ES-I3 (cell line): ENCODE measurements at regions not wholly inside any gene's neighbourhood (a gene's known extent, or its start where the extent isn't known, plus 50 kb on each side); places are given as distances from the start of the nearest gene placed in this dataset.

Source experiments
- H3K36me3 ChIP-seq: 2 replicates; pipeline ENCODE4 v1.6.1; 2013; ENCODE audit warnings: mild to moderate bottlenecking, low read length, control low read depth, moderate library complexity; ENCODE audit not compliant: insufficient read depth
- H3K4me1 ChIP-seq: 2 replicates; pipeline ENCODE4 v1.6.1; 2013; ENCODE audit warnings: mild to moderate bottlenecking, control low read depth, low read length; ENCODE audit not compliant: insufficient read depth
- H3K9ac ChIP-seq: 2 replicates; pipeline ENCODE4 v1.6.1; 2013; ENCODE audit warnings: low read depth, mild to moderate bottlenecking, low read length, moderate library complexity
- H3K9me3 ChIP-seq: 2 replicates; pipeline ENCODE4 v1.6.1; 2013; ENCODE audit warnings: mild to moderate bottlenecking, low read length, moderate library complexity; ENCODE audit not compliant: control insufficient read depth, insufficient read depth

- no peaks in the 10 kb centered on the region for H3K4me1 ChIP-seq
Measured at GRCh38 chr7:52095861-52096260, 779.3 kb upstream of the COBL start.

GRCh38 chr7:52091996-52092395, 775.4 kb upstream of the COBL start:
- Histone ChIP-seq H3K4me1 (peaks cover 2% of the 10 kb centered on the region; the same call in 1 of the 2 replicates), H3K36me3 (no peaks in the 10 kb centered on the region), H3K9ac (no peak overlapping the region), H3K9me3 (no peaks in the 10 kb centered on the region; the same call in 1 of the 2 replicates)

More at GRCh38 chr7:52095861-52096260, 779.3 kb upstream of the COBL start:
- H3K36me3 ChIP-seq, result no peaks in the 10 kb centered on the region
- H3K9me3 ChIP-seq, result peaks cover 2% of the 10 kb centered on the region
- no peak overlapping the region for H3K9ac ChIP-seq

GRCh38 chr7:52091101-52091500, 774.5 kb upstream of the COBL start:
- H3K36me3 ChIP-seq, result no peaks in the 10 kb centered on the region
- peaks cover 8% of the 10 kb centered on the region for H3K4me1 ChIP-seq
- no peak overlapping the region for H3K9ac ChIP-seq
- no peaks in the 10 kb centered on the region for H3K9me3 ChIP-seq

- peak overlapping the region; percentile 67 for H3K9ac ChIP-seq
- H3K4me1 ChIP-seq, result peaks cover 19% of the 10 kb centered on the region
- H3K36me3 ChIP-seq, result no peaks in the 10 kb centered on the region
- H3K9me3 ChIP-seq, result no peaks in the 10 kb centered on the region
Measured at GRCh38 chr7:52088008-52088901, 771.6 kb upstream of the COBL start.

GRCh38 chr7:52085610-52086009, 769.0 kb upstream of the COBL start:
- no peak overlapping the region for H3K9ac ChIP-seq
- no peaks in the 10 kb centered on the region for H3K9me3 ChIP-seq
- peaks cover 19% of the 10 kb centered on the region for H3K4me1 ChIP-seq
- no peaks in the 10 kb centered on the region for H3K36me3 ChIP-seq

GRCh38 chr7:52080493-52080892, 763.9 kb upstream of the COBL start:
- Histone ChIP-seq H3K9ac (no peak overlapping the region), H3K4me1 (peaks cover 5% of the 10 kb centered on the region; the same call in 1 of the 2 replicates), H3K9me3 (no peaks in the 10 kb centered on the region), H3K36me3 (peaks cover 2% of the 10 kb centered on the region; the same call in 1 of the 2 replicates)

- H3K9ac ChIP-seq, result no peak overlapping the region
- no peaks in the 10 kb centered on the region for H3K9me3 ChIP-seq
- H3K36me3 ChIP-seq, result peaks cover 2% of the 10 kb centered on the region; the same call in 1 of the 2 replicates
- H3K4me1 ChIP-seq, result no peaks in the 10 kb centered on the region
Measured at GRCh38 chr7:52079726-52080125, 763.1 kb upstream of the COBL start.

GRCh38 chr7:52077571-52077970, 761.0 kb upstream of the COBL start:
- Histone ChIP-seq H3K36me3 (peaks cover 2% of the 10 kb centered on the region; the same call in 1 of the 2 replicates), H3K4me1 (no peaks in the 10 kb centered on the region), H3K9ac (no peak overlapping the region), H3K9me3 (no peaks in the 10 kb centered on the region)

GRCh38 chr7:52074912-52075311, 758.3 kb upstream of the COBL start:
- Histone ChIP-seq H3K36me3 (peaks cover 2% of the 10 kb centered on the region; the same call in 1 of the 2 replicates), H3K9me3 (no peaks in the 10 kb centered on the region), H3K4me1 (no peaks in the 10 kb centered on the region), H3K9ac (no peak overlapping the region)

- no peaks in the 10 kb centered on the region for H3K4me1 ChIP-seq
Measured at GRCh38 chr7:52074071-52074470, 757.5 kb upstream of the COBL start.

GRCh38 chr7:52071744-52072143, 755.1 kb upstream of the COBL start:
- Histone ChIP-seq H3K9ac (no peak overlapping the region), H3K4me1 (no peaks in the 10 kb centered on the region)

More at GRCh38 chr7:52074071-52074470, 757.5 kb upstream of the COBL start:
- H3K36me3 ChIP-seq, result peaks cover 2% of the 10 kb centered on the region; the same call in 1 of the 2 replicates
- no peak overlapping the region for H3K9ac ChIP-seq
- H3K9me3 ChIP-seq, result no peaks in the 10 kb centered on the region

GRCh38 chr7:52064493-52064892, 747.9 kb upstream of the COBL start:
- no peaks in the 10 kb centered on the region for H3K36me3 ChIP-seq
- no peak overlapping the region for H3K9ac ChIP-seq
- H3K4me1 ChIP-seq, result peaks cover 12% of the 10 kb centered on the region; the same call in 1 of the 2 replicates
- H3K9me3 ChIP-seq, result no peaks in the 10 kb centered on the region

More at GRCh38 chr7:52071744-52072143, 755.1 kb upstream of the COBL start:
- no peaks in the 10 kb centered on the region for H3K9me3 ChIP-seq
- no peaks in the 10 kb centered on the region for H3K36me3 ChIP-seq

GRCh38 chr7:52061666-52062065, 745.1 kb upstream of the COBL start:
- no peaks in the 10 kb centered on the region for H3K36me3 ChIP-seq
- H3K4me1 ChIP-seq, result peaks cover 12% of the 10 kb centered on the region; the same call in 1 of the 2 replicates
- H3K9me3 ChIP-seq, result no peaks in the 10 kb centered on the region
- no peak overlapping the region for H3K9ac ChIP-seq

- Histone ChIP-seq H3K4me1 (no peaks in the 10 kb centered on the region), H3K9me3 (no peaks in the 10 kb centered on the region), H3K36me3 (no peaks in the 10 kb centered on the region), H3K9ac (no peak overlapping the region)
Measured at GRCh38 chr7:52053525-52053924, 736.9 kb upstream of the COBL start.

GRCh38 chr7:52030722-52031121, 714.1 kb upstream of the COBL start:
- no peak overlapping the region for H3K9ac ChIP-seq
- H3K9me3 ChIP-seq, result no peaks in the 10 kb centered on the region; the same call in 1 of the 2 replicates
- no peaks in the 10 kb centered on the region for H3K4me1 ChIP-seq
- no peaks in the 10 kb centered on the region for H3K36me3 ChIP-seq
